Immature natural killer cell (primary cell): ENCODE measurements at regions not wholly inside any gene's neighbourhood (a gene's known extent, or its start where the extent isn't known, plus 50 kb on each side); places are given as distances from the start of the nearest gene placed in this dataset.
"Not testable (repeated sequence)": the region's sequence is repeated elsewhere in the genome, so short reads cannot be mapped to it uniquely, and the experiment has no call there.

Experiments
- DNase-seq, 3 donors: peaks; one replicate each; pipeline ENCODE4 v3.0.0; 2022; ENCODE audit warnings: mixed read lengths in 1 of 3
- H3K27ac Mint-ChIP-seq, 6 donors: one replicate each; pipeline ENCODE4 v1.8.0; 2020; ENCODE audit warnings: mixed read lengths in 6 of 6, mild to moderate bottlenecking in 5 of 6, inconsistent platforms in 4 of 6, moderate library complexity in 3 of 6
- H3K27me3 Mint-ChIP-seq, 3 donors: one replicate each; pipeline ENCODE4 v1.8.0; 2020 to 2021; ENCODE audit warnings: low read depth in 3 of 3, mild to moderate bottlenecking in 3 of 3, mixed read lengths in 3 of 3, moderate library complexity in 3 of 3, inconsistent platforms in 1 of 3
- H3K36me3 Mint-ChIP-seq, 3 donors: one replicate each; pipeline ENCODE4 v1.8.0; 2020; ENCODE audit warnings: mixed read lengths in 3 of 3, inconsistent platforms in 2 of 3, mild to moderate bottlenecking in 2 of 3
- H3K4me1 Mint-ChIP-seq, 2 donors: one replicate each; pipeline ENCODE4 v1.8.0; 2020; ENCODE audit warnings: inconsistent platforms in 2 of 2, mild to moderate bottlenecking in 2 of 2, mixed read lengths in 2 of 2, moderate library complexity in 1 of 2
- H3K4me3 Mint-ChIP-seq, 5 donors: one replicate each; pipeline ENCODE4 v1.8.0; 2020; ENCODE audit warnings: mild to moderate bottlenecking in 5 of 5, mixed read lengths in 5 of 5, inconsistent platforms in 3 of 5, moderate library complexity in 3 of 5
- H3K9me3 Mint-ChIP-seq, 6 donors: one replicate each; pipeline ENCODE4 v1.8.0; 2020; ENCODE audit warnings: mild to moderate bottlenecking in 6 of 6, mixed read lengths in 6 of 6, inconsistent platforms in 4 of 6, moderate library complexity in 3 of 6

GRCh38 chr11:10979529-10979928 lies 121.7 kb upstream of the ZBED5 start:
- no peaks in the 10 kb centered on the region for H3K36me3 Mint-ChIP-seq
- DNase-seq, result no peak
- H3K4me3 Mint-ChIP-seq, result no peak overlapping the region
- peaks cover 4 to 12% (median 5%) of the 10 kb centered on the region in 3 donors for H3K27me3 Mint-ChIP-seq
- no peaks in the 10 kb centered on the region for H3K9me3 Mint-ChIP-seq
- no peak overlapping the region for H3K27ac Mint-ChIP-seq
- H3K4me1 Mint-ChIP-seq, result no peaks in the 10 kb centered on the region

GRCh38 chr11:10978198-10978597 lies 120.3 kb upstream of the ZBED5 start:
- Mint-ChIP-seq H3K36me3 (no peaks in the 10 kb centered on the region), H3K27me3 (peaks cover 4 to 13% (median 5%) of the 10 kb centered on the region in 3 donors), H3K4me3 (no peak overlapping the region), H3K9me3 (no peaks in the 10 kb centered on the region), H3K4me1 (no peaks in the 10 kb centered on the region), H3K27ac (no peak overlapping the region)
- DNase-seq, result no peak

- H3K27me3 Mint-ChIP-seq, result peaks cover 1 to 8% (median 4%) of the 10 kb centered on the region in 3 donors
- H3K27ac Mint-ChIP-seq, result no peak overlapping the region
- H3K4me3 Mint-ChIP-seq, result no peak overlapping the region
- no peaks in the 10 kb centered on the region for H3K4me1 Mint-ChIP-seq
- no peak for DNase-seq
- no peaks in the 10 kb centered on the region for H3K36me3 Mint-ChIP-seq
- peaks cover 0 to 1% (median 0%) of the 10 kb centered on the region in 6 donors for H3K9me3 Mint-ChIP-seq
Measured at GRCh38 chr11:10975287-10975721, 117.5 kb upstream of the ZBED5 start.

GRCh38 chr11:10973416-10973815 lies 115.6 kb upstream of the ZBED5 start:
- H3K27me3 Mint-ChIP-seq, result peaks cover under 1 to 7% (median 4%) of the 10 kb centered on the region in 3 donors
- no peak overlapping the region for H3K27ac Mint-ChIP-seq
- no peak overlapping the region for H3K4me3 Mint-ChIP-seq
- no peak for DNase-seq
- peaks cover 0 to 1% (median 0%) of the 10 kb centered on the region in 6 donors for H3K9me3 Mint-ChIP-seq
- H3K36me3 Mint-ChIP-seq, result peaks cover 0 to 4% (median 0%) of the 10 kb centered on the region in 3 donors
- H3K4me1 Mint-ChIP-seq, result no peaks in the 10 kb centered on the region

- Mint-ChIP-seq H3K27ac (no peak overlapping the region), H3K36me3 (peaks cover 0 to 4% (median 0%) of the 10 kb centered on the region in 3 donors), H3K4me3 (no peak overlapping the region), H3K9me3 (peaks cover 0 to 1% (median 0%) of the 10 kb centered on the region in 6 donors), H3K27me3 (peaks cover 0 to 5% (median 2%) of the 10 kb centered on the region in 3 donors), H3K4me1 (no peaks in the 10 kb centered on the region)
- no peak for DNase-seq
Measured at GRCh38 chr11:10970926-10971325, 113.1 kb upstream of the ZBED5 start.

GRCh38 chr11:10969387-10969786 lies 111.5 kb upstream of the ZBED5 start:
- H3K36me3 Mint-ChIP-seq, result peaks cover 0 to 4% (median 3%) of the 10 kb centered on the region in 3 donors
- H3K4me1 Mint-ChIP-seq, result no peaks in the 10 kb centered on the region
- no peak overlapping the region for H3K27ac Mint-ChIP-seq
- H3K27me3 Mint-ChIP-seq, result peaks cover 0 to 7% (median 0%) of the 10 kb centered on the region in 3 donors
- H3K4me3 Mint-ChIP-seq, result no peak overlapping the region
- peaks cover 0 to 1% (median 0%) of the 10 kb centered on the region in 6 donors for H3K9me3 Mint-ChIP-seq
- no peak for DNase-seq

- not testable (repeated sequence) for H3K27me3 Mint-ChIP-seq, H3K4me1 Mint-ChIP-seq, H3K4me3 Mint-ChIP-seq, DNase-seq, H3K27ac Mint-ChIP-seq, H3K36me3 Mint-ChIP-seq
- peaks cover 0 to 12% (median 4%) of the 10 kb centered on the region in 6 donors for H3K9me3 Mint-ChIP-seq
Measured at GRCh38 chr11:10956884-10957283, 99.0 kb upstream of the ZBED5 start.

- Mint-ChIP-seq H3K4me1 (no peaks in the 10 kb centered on the region), H3K4me3 (no peak overlapping the region), H3K27ac (no peak overlapping the region), H3K9me3 (peaks cover 0 to 12% (median 4%) of the 10 kb centered on the region in 6 donors), H3K36me3 (peaks cover 0 to 3% (median 0%) of the 10 kb centered on the region in 3 donors), H3K27me3 (peaks cover 0 to 10% (median 3%) of the 10 kb centered on the region in 3 donors)
- no peak for DNase-seq
Measured at GRCh38 chr11:10955616-10956015, 97.8 kb upstream of the ZBED5 start.

- H3K4me1 Mint-ChIP-seq, result no peaks in the 10 kb centered on the region
- no peak for DNase-seq
- peaks cover 0 to 17% (median 2%) of the 10 kb centered on the region in 3 donors for H3K27me3 Mint-ChIP-seq
- peaks cover 0 to 3% (median 0%) of the 10 kb centered on the region in 3 donors for H3K36me3 Mint-ChIP-seq
- H3K9me3 Mint-ChIP-seq, result peaks cover 0 to 3% (median 1%) of the 10 kb centered on the region in 6 donors
- H3K4me3 Mint-ChIP-seq, result no peak overlapping the region
- no peak overlapping the region for H3K27ac Mint-ChIP-seq
Measured at GRCh38 chr11:10954184-10954583, 96.3 kb upstream of the ZBED5 start.

GRCh38 chr11:10952872-10953271 lies 95.0 kb upstream of the ZBED5 start:
- no peak overlapping the region for H3K27ac Mint-ChIP-seq
- DNase-seq, result no peak
- no peaks in the 10 kb centered on the region for H3K36me3 Mint-ChIP-seq
- H3K4me3 Mint-ChIP-seq, result no peak overlapping the region
- H3K27me3 Mint-ChIP-seq, result peaks cover 0 to 19% (median 5%) of the 10 kb centered on the region in 3 donors
- H3K4me1 Mint-ChIP-seq, result no peaks in the 10 kb centered on the region
- H3K9me3 Mint-ChIP-seq, result no peaks in the 10 kb centered on the region

GRCh38 chr11:10947935-10948334 lies 90.1 kb upstream of the ZBED5 start:
- not testable (repeated sequence) for H3K36me3 Mint-ChIP-seq, H3K27ac Mint-ChIP-seq, H3K4me3 Mint-ChIP-seq, H3K9me3 Mint-ChIP-seq, DNase-seq, H3K4me1 Mint-ChIP-seq
- peaks cover 0 to 21% (median 9%) of the 10 kb centered on the region in 3 donors for H3K27me3 Mint-ChIP-seq

GRCh38 chr11:10946072-10946471 lies 88.2 kb upstream of the ZBED5 start:
- no peak for DNase-seq
- Mint-ChIP-seq H3K36me3 (no peaks in the 10 kb centered on the region), H3K27me3 (peaks cover 0 to 17% (median 9%) of the 10 kb centered on the region in 3 donors), H3K4me1 (no peaks in the 10 kb centered on the region), H3K27ac (no peak overlapping the region), H3K9me3 (no peaks in the 10 kb centered on the region), H3K4me3 (no peak overlapping the region)

- H3K9me3 Mint-ChIP-seq, result no peaks in the 10 kb centered on the region
- no peak for DNase-seq
- no peaks in the 10 kb centered on the region for H3K4me1 Mint-ChIP-seq
- H3K27me3 Mint-ChIP-seq, result peaks cover 0 to 9% (median 9%) of the 10 kb centered on the region in 3 donors
- H3K36me3 Mint-ChIP-seq, result no peaks in the 10 kb centered on the region
- H3K27ac Mint-ChIP-seq, result no peak overlapping the region
- no peak overlapping the region for H3K4me3 Mint-ChIP-seq
Measured at GRCh38 chr11:10945196-10945595, 87.3 kb upstream of the ZBED5 start.

GRCh38 chr11:10943968-10944367 lies 86.1 kb upstream of the ZBED5 start:
- no peak overlapping the region for H3K4me3 Mint-ChIP-seq
- no peak overlapping the region for H3K27ac Mint-ChIP-seq
- no peaks in the 10 kb centered on the region for H3K4me1 Mint-ChIP-seq
- peaks cover 0 to 10% (median 9%) of the 10 kb centered on the region in 3 donors for H3K27me3 Mint-ChIP-seq
- no peaks in the 10 kb centered on the region for H3K36me3 Mint-ChIP-seq
- no peaks in the 10 kb centered on the region for H3K9me3 Mint-ChIP-seq
- DNase-seq, result no peak

GRCh38 chr11:10942620-10943019 lies 84.8 kb upstream of the ZBED5 start:
- peaks cover 0 to 10% (median 1%) of the 10 kb centered on the region in 3 donors for H3K27me3 Mint-ChIP-seq
- H3K4me1 Mint-ChIP-seq, result no peaks in the 10 kb centered on the region
- no peak overlapping the region for H3K27ac Mint-ChIP-seq
- H3K36me3 Mint-ChIP-seq, result no peaks in the 10 kb centered on the region
- no peaks in the 10 kb centered on the region for H3K9me3 Mint-ChIP-seq
- DNase-seq, result no peak
- H3K4me3 Mint-ChIP-seq, result no peak overlapping the region
